GM12891 (cell line): ENCODE measurements at regions not wholly inside any gene's neighbourhood (a gene's known extent, or its start where the extent isn't known, plus 50 kb on each side); places are given as distances from the start of the nearest gene placed in this dataset.

Experiments
- PAX5 ChIP-seq: IDR thresholded peaks from 2 replicates; pipeline ENCODE4 v1.6.1; 2011; ENCODE audit warnings: low read length, moderate library complexity, mild to moderate bottlenecking; ENCODE audit not compliant: insufficient read depth, severe bottlenecking
- POLR2A ChIP-seq: IDR thresholded peaks from 2 replicates; pipeline ENCODE4 v1.6.1; 2011; ENCODE audit warnings: low read depth, low read length, control low read depth
- POLR2AphosphoS5 ChIP-seq: IDR thresholded peaks from 2 replicates; pipeline ENCODE4 v1.6.1; 2011; ENCODE audit warnings: low read depth, low read length, control low read depth
- POU2F2 ChIP-seq: IDR thresholded peaks from 2 replicates; pipeline ENCODE4 v1.6.1; 2011; ENCODE audit warnings: low read depth, mild to moderate bottlenecking, control low read depth, low read length, moderate library complexity
- SPI1 ChIP-seq: IDR thresholded peaks from 2 replicates; pipeline ENCODE4 v1.6.1; 2011; ENCODE audit warnings: low read depth, low read length, control low read depth
- TAF1 ChIP-seq: IDR thresholded peaks from 2 replicates; pipeline ENCODE4 v1.6.1; 2011; ENCODE audit warnings: low read depth, low read length, control low read depth

DNA sequence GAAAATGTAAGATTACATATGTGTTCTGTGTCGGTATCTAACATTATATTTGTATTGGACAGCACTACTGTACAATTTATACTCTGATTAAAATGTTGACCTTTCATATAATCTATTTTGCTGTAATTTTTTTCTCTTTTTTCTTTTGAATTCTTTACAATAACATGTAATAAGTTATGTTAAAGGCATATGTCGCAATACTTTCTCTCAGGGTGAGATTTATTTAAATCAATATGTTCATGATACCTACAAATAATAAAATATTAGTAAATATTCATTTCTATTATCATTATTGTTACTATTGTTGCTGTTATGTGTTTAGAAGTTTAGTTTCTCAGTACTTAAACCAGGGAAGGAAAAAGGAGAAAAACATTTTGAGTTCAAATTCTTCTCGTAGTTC lies 807.4 kb downstream of the STIM2 start:
- TF ChIP-seq POLR2A (no peak), POLR2AphosphoS5 (no peak), TAF1 (no peak), PAX5 (no peak), SPI1 (no peak), POU2F2 (no peak)
